VCaP (cell line): ENCODE measurements at regions not wholly inside any gene's neighbourhood (a gene's known extent, or its start where the extent isn't known, plus 50 kb on each side); places are given as distances from the start of the nearest gene placed in this dataset.

Experiments used
- H3K27ac ChIP-seq: fragments of 450-650 bp; 2 replicates; pipeline ENCODE4 v1.5.1; 2017
- TF ChIP-seq, protein P1 (sequence below): fragments of 450-650 bp; conservative IDR thresholded peaks from 2 replicates; pipeline ENCODE4 v1.5.1; 2017; ENCODE audit warnings: mild to moderate bottlenecking, moderate library complexity

DNA sequence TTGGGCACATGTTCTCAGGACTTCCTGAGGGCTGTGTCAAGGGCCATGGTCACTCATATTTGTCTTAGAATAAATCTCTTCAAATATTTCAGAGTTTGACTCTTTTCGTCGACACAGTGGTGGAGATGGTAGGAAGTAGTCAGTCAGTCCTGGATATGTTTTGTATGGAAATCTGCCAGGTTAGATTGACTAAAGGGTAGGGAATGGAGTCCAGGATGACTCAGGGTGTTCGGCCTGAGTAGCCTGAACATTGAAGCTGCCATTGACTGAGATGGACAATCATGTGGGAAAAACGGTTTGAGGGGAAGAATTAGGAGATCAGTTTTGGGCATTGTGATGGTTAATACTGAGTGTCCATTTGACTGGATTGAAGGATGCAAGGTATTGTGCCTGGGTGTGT, 177.1 kb upstream of the CENPE start:
- no peak overlapping the region for H3K27ac ChIP-seq
- TF ChIP-seq, protein P1, sequence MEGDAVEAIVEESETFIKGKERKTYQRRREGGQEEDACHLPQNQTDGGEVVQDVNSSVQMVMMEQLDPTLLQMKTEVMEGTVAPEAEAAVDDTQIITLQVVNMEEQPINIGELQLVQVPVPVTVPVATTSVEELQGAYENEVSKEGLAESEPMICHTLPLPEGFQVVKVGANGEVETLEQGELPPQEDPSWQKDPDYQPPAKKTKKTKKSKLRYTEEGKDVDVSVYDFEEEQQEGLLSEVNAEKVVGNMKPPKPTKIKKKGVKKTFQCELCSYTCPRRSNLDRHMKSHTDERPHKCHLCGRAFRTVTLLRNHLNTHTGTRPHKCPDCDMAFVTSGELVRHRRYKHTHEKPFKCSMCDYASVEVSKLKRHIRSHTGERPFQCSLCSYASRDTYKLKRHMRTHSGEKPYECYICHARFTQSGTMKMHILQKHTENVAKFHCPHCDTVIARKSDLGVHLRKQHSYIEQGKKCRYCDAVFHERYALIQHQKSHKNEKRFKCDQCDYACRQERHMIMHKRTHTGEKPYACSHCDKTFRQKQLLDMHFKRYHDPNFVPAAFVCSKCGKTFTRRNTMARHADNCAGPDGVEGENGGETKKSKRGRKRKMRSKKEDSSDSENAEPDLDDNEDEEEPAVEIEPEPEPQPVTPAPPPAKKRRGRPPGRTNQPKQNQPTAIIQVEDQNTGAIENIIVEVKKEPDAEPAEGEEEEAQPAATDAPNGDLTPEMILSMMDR, result no peak

DNA sequence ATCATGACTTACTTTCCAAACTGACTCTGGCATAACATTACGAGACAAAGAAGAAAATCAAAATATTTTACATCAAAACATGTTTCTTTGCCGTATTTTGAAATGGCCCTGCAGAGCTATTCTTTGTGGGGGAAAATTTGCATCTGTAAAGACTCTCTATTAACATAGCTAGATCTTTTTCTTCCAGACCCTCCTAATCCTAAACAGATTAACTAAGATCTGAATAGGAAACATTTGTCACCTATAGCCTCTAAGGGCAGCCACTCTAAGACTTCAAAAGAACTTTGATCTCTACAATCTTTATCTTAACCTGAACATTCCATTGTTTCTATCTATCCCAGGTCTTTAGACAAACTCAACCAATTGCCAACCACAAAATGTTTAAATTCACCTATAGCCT, 176.6 kb upstream of the CENPE start:
- H3K27ac ChIP-seq, result no peak overlapping the region
- TF ChIP-seq, protein P1, result no peak

DNA sequence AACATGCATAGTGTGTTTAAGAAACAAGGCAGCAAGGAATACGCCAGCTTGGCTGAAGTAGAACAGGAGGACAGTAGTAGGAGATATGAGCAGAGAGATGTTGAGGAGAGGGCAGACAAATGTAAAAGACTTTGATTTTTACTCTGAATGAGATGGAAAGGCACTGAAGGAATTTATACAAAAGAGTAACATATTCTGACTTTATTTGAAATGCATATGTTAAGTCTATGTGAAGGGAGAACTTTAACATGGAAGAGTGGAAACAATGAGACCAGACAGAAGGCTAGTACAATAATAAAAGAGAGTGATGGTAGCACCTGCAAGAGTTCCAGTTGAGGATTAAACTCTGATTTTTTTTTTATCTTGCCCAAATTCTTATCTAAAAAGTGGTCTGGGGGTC, 176.2 kb upstream of the CENPE start:
- TF ChIP-seq, protein P1, result no peak

DNA sequence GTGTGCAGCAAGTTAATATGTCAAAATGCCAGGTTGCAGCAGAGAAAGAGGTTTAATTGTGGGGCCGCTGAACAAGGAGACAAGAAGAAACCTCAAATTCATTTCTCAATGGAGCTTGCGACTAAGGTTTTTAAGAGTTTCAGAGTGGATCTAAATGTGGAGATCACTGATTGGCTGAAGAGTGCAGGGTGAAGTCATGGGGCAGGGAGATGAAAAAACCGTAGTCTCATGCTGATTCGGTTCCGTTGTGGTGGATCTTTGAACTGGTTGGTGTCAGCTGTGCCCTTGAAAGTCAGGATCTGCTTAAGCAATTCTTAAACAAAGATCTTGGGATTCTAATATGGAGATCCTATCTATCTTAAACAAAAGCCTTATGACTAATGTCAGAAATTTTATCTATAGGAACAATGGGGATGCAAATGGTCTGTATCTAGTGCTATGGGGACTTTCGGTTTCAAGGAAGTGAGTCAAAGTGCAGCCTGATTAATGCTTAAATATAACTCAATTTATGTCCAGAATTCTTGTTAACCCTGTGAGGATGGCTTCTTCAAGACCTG, 173.9 kb upstream of the CENPE start:
- TF ChIP-seq, protein P1, result no peak
- H3K27ac ChIP-seq, result no peak overlapping the region

More for the DNA sequence above, 176.2 kb upstream of the CENPE start:
- no peak overlapping the region for H3K27ac ChIP-seq

DNA sequence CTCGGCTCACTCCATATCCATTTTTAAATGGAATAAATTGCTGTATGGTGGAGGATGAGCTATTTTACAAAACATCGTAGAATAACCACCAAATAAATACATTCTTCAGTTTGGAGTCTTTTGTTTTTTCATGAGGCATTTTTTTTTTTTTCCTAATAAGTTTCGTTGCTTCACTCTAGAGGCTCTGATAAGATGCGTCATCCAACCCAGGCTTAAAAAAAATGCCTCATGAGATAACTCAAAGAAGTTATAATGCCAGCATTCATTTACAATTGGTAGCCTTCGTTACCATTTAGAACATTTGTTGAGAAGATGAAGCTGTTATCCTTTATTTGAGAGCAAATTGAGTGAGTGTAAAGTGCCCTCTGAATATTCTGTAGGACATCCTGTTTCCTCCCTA, 172.2 kb upstream of the CENPE start:
- no peak overlapping the region for H3K27ac ChIP-seq
- TF ChIP-seq, protein P1, result no peak

DNA sequence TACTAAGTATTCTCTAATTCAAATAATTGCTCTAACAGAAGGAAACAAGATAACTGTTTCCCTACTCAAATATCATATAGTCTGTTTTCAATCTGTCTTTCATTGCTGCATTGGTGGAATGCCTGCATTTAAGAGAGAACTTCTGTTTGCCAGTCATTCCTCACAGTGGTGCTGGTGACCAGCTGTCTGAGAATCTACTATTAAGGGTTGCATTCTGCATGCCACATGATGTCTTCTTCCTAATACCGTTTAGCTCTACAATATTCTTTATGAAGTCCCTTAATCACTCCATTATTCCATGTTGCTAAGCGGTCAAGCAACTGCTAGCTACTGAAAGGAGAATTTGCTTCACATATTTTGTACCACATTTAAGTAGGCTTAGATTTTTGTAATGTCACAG, 167.1 kb upstream of the CENPE start:
- no peak overlapping the region for H3K27ac ChIP-seq
- TF ChIP-seq, protein P1, result no peak

DNA sequence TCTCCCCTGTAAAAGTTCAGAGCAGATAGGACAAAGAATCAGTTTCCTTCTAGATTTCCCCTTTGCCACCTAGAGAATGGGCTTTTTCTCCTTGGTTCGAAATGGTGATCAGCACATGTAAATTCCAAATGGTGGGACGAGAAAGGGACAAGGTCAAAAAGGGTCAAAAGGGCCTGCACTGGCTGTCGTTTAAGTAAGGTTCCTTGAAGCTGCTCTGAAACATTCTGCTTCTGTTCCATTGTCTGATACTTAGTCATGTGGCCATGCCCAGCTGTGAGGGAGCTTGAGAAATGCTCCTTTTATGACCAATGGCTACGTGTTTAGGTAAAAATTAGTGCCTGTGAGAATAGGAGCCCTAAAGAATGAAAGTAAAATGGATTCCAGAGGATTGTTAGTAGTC, 165.9 kb upstream of the CENPE start:
- no peak overlapping the region for H3K27ac ChIP-seq
- TF ChIP-seq, protein P1, result no peak
